ENCODE measurements at regions not wholly inside any gene's neighbourhood (a gene's known extent, or its start where the extent isn't known, plus 50 kb on each side); places are given as distances from the start of the nearest gene placed in this dataset.

DNA sequence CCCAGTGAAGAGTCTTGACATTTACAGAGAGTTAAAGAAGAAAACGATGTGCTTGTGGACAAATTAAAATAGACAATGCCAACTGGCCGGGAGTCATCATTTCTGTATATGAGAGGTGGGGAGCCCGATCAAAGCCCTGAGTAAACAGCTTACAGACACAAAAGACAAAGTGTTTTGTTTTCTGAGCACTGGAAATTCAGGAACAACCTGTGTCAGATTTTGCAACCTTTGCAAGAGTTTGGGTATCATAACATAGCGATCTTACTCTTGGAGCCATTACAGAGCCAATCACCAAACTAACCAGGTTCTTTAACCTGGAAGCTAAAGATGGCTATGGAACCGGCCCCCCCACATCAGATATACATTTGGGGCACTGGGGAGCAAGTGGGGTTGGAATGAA is 101.9 kb upstream of the LRIG1 start:
- Histone ChIP-seq H3K4me1 (ENCODE audit: insufficient read depth, low read length, severe bottlenecking) (no peaks in the 10 kb centered on the region), H3K4me2 (ENCODE audit: low read length) (no peak overlapping the region), H4K20me1 (ENCODE audit: insufficient read depth, low read length) (no peaks in the 10 kb centered on the region), H3K9me2 (ENCODE audit: low read depth, low read length) (no peaks in the 10 kb centered on the region), H3K36me3 (ENCODE audit: insufficient read depth, low read length) (no peaks in the 10 kb centered on the region), H3K27ac (ENCODE audit: low read depth, low read length, poor library complexity, severe bottlenecking) (no peak overlapping the region), H3K79me2 (ENCODE audit: insufficient read depth, low read length) (no peaks in the 10 kb centered on the region), H3K9ac (ENCODE audit: low read length) (no peak overlapping the region), H2AFZ (ENCODE audit: low read length) (no peak overlapping the region), H3K4me3 (ENCODE audit: low read depth, low read length, poor library complexity, severe bottlenecking) (no peak overlapping the region), H3F3A (ENCODE audit: insufficient read depth, low read length) (no peaks in the 10 kb centered on the region), H3K9me3 (ENCODE audit: low read length) (no peaks in the 10 kb centered on the region), H3K27me3 (ENCODE audit: insufficient read depth, low read length) (no peaks in the 10 kb centered on the region)
- no peak for TF ChIP-seq EZH2 (IDR thresholded peaks at IDR 0.05; ENCODE audit: borderline replicate concordance, low read length)
- TF ChIP-seq, protein P1, sequence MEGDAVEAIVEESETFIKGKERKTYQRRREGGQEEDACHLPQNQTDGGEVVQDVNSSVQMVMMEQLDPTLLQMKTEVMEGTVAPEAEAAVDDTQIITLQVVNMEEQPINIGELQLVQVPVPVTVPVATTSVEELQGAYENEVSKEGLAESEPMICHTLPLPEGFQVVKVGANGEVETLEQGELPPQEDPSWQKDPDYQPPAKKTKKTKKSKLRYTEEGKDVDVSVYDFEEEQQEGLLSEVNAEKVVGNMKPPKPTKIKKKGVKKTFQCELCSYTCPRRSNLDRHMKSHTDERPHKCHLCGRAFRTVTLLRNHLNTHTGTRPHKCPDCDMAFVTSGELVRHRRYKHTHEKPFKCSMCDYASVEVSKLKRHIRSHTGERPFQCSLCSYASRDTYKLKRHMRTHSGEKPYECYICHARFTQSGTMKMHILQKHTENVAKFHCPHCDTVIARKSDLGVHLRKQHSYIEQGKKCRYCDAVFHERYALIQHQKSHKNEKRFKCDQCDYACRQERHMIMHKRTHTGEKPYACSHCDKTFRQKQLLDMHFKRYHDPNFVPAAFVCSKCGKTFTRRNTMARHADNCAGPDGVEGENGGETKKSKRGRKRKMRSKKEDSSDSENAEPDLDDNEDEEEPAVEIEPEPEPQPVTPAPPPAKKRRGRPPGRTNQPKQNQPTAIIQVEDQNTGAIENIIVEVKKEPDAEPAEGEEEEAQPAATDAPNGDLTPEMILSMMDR (IDR thresholded peaks at IDR 0.05; ENCODE audit: low read length): no peak

- Histone ChIP-seq H3K79me2 (ENCODE audit: insufficient read depth, low read length) (no peaks in the 10 kb centered on the region), H3K9me2 (ENCODE audit: low read depth, low read length) (no peaks in the 10 kb centered on the region), H3K4me3 (ENCODE audit: low read depth, low read length, poor library complexity, severe bottlenecking) (no peak overlapping the region), H3K4me1 (ENCODE audit: insufficient read depth, low read length, severe bottlenecking) (no peaks in the 10 kb centered on the region), H3K9ac (ENCODE audit: low read length) (no peak overlapping the region), H3K27me3 (ENCODE audit: insufficient read depth, low read length) (no peaks in the 10 kb centered on the region), H3F3A (ENCODE audit: insufficient read depth, low read length) (no peaks in the 10 kb centered on the region), H4K20me1 (ENCODE audit: insufficient read depth, low read length) (no peaks in the 10 kb centered on the region), H3K27ac (ENCODE audit: low read depth, low read length, poor library complexity, severe bottlenecking) (no peak overlapping the region), H2AFZ (ENCODE audit: low read length) (no peak overlapping the region), H3K36me3 (ENCODE audit: insufficient read depth, low read length) (no peaks in the 10 kb centered on the region), H3K4me2 (ENCODE audit: low read length) (no peak overlapping the region), H3K9me3 (ENCODE audit: low read length) (no peaks in the 10 kb centered on the region)
- TF ChIP-seq EZH2 (IDR thresholded peaks at IDR 0.05; ENCODE audit: borderline replicate concordance, low read length): no peak
Measured at GRCh38 chr3:66603151-66603611, 102.4 kb upstream of the LRIG1 start.

- H3K4me3 ChIP-seq (ENCODE audit: low read depth, low read length, poor library complexity, severe bottlenecking): no peak overlapping the region
- no peaks in the 10 kb centered on the region for H3K27me3 ChIP-seq (ENCODE audit: insufficient read depth, low read length)
- H3F3A ChIP-seq (ENCODE audit: insufficient read depth, low read length): no peaks in the 10 kb centered on the region
- no peaks in the 10 kb centered on the region for H4K20me1 ChIP-seq (ENCODE audit: insufficient read depth, low read length)
- H3K4me2 ChIP-seq (ENCODE audit: low read length): no peak overlapping the region
- TF ChIP-seq, protein P1 (IDR thresholded peaks at IDR 0.05; ENCODE audit: low read length): no peak
- TF ChIP-seq EZH2 (IDR thresholded peaks at IDR 0.05; ENCODE audit: borderline replicate concordance, low read length): no peak
- no peaks in the 10 kb centered on the region for H3K9me2 ChIP-seq (ENCODE audit: low read depth, low read length)
- no peak overlapping the region for H3K9ac ChIP-seq (ENCODE audit: low read length)
- H3K4me1 ChIP-seq (ENCODE audit: insufficient read depth, low read length, severe bottlenecking): no peaks in the 10 kb centered on the region
- H3K79me2 ChIP-seq (ENCODE audit: insufficient read depth, low read length): no peaks in the 10 kb centered on the region
- no peaks in the 10 kb centered on the region for H3K9me3 ChIP-seq (ENCODE audit: low read length)
- no peak overlapping the region for H3K27ac ChIP-seq (ENCODE audit: low read depth, low read length, poor library complexity, severe bottlenecking)
- H3K36me3 ChIP-seq (ENCODE audit: insufficient read depth, low read length): no peaks in the 10 kb centered on the region
- H2AFZ ChIP-seq (ENCODE audit: low read length): no peak overlapping the region
Measured at GRCh38 chr3:66604481-66604880, 103.7 kb upstream of the LRIG1 start.

DNA sequence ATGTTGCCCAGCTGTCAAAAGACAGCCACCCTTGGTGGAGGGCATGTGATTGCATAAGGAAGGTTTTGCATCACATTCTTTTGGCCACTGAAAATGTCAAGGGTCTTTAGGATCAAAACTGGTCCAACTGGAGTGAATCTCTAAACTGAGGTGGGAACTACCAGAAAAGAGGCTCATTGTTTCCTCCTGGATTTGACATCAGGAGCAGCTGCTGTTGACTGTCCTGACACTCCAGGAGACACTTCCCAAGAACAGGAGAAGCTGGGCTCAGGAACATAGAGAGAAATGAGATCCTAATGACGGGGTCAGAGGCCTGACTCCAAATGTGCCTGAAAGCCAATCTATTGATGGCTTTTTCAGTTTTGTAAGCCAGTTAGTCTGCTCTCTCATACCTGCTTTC is 105.3 kb upstream of the LRIG1 start:
- Histone ChIP-seq H4K20me1 (ENCODE audit: insufficient read depth, low read length) (no peaks in the 10 kb centered on the region), H3K27me3 (ENCODE audit: insufficient read depth, low read length) (no peaks in the 10 kb centered on the region), H3K27ac (ENCODE audit: low read depth, low read length, poor library complexity, severe bottlenecking) (no peak overlapping the region), H3K79me2 (ENCODE audit: insufficient read depth, low read length) (no peaks in the 10 kb centered on the region), H3K9ac (ENCODE audit: low read length) (no peak overlapping the region), H3K4me1 (ENCODE audit: insufficient read depth, low read length, severe bottlenecking) (no peaks in the 10 kb centered on the region), H3K9me2 (ENCODE audit: low read depth, low read length) (no peaks in the 10 kb centered on the region), H3K4me2 (ENCODE audit: low read length) (no peak overlapping the region), H3K9me3 (ENCODE audit: low read length) (no peaks in the 10 kb centered on the region), H3K36me3 (ENCODE audit: insufficient read depth, low read length) (no peaks in the 10 kb centered on the region), H2AFZ (ENCODE audit: low read length) (no peak overlapping the region), H3F3A (ENCODE audit: insufficient read depth, low read length) (no peaks in the 10 kb centered on the region), H3K4me3 (ENCODE audit: low read depth, low read length, poor library complexity, severe bottlenecking) (no peak overlapping the region)
- TF ChIP-seq EZH2 (IDR thresholded peaks at IDR 0.05; ENCODE audit: borderline replicate concordance, low read length): no peak
- TF ChIP-seq, protein P1 (IDR thresholded peaks at IDR 0.05; ENCODE audit: low read length): no peak
